ENCODE measurements at regions not wholly inside any gene's neighbourhood (a gene's known extent, or its start where the extent isn't known, plus 50 kb on each side); places are given as distances from the start of the nearest gene placed in this dataset.
"Not testable (repeated sequence)": the region's sequence is repeated elsewhere in the genome, so short reads cannot be mapped to it uniquely, and the experiment has no call there.

DNA sequence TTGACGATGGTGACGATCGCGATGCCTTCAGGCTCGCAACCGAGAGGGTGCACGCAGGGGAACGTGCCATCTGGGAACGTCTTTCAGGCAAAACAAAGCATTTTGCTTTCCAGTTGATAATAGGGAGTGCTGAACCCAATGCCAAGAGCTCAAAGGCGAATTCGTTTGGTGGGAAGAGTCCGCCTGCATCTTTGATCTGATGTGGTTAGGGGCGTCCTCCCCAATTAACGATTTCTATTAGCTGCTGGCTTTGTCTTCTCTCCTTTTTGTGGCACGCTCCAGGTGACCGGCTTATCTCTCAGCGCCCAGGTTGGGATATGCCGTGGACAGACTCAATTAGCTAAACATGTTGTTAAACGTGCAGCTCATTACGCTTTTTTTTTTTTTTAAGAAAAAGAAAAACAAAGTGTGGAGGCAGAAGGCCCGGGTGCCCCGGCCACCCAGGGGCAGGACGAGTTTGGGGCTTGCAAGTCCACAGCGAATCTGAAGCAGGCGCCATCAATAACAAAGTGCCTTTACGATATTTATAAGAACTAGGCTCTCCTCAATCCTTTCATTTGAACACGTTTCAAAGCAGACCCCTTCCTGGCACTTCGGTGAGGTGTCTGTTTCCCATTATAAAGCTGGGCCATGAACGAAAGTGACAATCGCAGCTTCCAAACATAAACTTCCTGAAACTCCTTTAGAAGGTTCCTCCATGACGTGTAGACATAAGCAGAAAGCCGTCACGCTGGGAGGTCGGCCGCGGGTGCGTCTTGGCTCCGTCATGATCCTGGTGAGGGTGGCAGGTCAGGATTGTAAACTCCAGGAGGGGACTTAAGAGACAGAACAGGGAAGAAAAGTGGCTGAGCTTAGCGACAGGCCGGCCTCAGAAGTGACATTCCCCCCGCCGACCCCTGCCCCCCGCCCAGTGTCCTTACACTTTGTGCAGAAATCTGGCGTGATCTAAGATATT is 155.3 kb downstream of the LAT start:
- DNase-seq = not testable (repeated sequence)

DNA sequence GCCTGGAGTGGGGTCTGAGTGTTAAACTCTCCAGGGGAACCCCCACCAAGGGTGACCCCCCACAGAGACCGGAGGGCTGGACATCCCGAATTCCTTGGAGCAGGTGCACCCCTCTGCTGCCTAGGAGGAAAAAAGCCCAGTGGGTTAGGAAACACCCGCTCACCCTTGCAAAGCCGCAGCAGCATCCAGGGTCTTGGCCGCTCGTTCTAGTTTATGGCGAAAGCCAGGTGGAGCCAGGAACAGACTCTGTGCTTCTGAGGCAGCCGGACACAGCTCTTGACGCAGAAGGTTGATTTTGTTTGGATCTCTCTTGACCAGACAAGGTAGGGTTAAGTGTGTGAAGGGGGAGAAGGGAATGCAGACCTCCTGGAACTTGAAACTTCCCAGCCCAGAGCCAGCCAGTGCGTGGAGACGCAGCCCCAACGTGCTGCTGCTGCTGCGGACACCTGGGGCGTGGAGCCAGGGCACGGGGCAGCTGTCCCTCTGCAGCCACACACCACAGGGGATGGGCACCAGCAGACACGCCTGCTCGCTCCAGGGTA is 154.5 kb downstream of the LAT start:
- DNase-seq = no peak

DNA sequence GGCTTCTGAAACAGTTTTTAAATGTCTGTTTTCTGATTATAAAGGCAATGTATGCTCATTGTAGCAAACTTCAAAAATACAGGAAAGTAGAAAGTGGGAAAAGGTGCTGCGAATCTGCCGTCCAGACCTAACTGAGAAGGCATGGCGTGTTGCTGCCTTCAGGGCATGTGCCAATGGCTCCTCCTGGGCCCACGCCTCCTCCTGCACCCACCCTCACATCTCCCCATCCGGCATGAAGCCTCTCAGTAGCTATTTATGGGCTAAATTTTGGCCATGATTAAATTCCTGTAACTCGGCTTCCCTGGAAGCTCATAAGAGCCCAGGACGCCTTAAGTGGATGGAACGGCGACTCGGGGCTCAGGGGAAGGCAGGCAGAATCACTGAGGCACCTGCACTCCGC is 153.8 kb downstream of the LAT start:
- not testable (repeated sequence) for DNase-seq

DNA sequence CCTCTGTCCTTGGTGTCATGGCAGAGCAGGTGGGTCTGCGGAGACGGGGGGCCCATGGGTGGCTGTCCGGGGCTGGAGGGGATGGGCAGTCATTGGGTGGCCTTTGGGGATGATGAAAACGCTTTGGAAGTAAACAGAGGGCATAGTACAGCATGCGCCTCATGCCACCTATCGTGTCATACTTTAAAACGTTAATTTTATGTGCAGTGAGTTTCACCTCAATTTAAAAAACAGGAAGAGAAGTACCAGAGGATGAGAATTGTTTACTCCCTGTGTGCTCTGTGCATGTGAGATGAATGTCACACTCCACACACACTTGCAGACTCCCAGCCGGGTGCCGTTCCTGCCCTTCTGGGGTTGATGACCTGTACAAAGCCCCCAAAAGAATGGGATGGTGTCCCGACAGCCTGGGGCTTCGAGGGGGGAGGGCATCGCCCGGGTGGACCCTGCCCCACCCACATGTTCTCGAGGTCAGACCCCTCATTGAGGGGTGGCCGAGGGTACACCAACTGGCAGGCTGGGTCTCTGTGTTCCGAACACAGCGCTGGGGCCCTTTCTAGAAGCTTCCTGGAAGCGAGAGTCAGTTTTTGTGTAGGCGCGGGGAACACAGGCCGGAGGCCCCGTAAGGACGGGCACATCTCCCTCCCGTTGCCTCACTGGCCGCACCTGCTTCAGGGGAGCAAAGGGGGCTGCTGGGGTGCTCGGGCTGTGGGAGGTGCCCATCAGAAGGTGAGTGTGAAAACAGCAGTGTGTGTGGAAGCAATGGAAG is 153.2 kb downstream of the LAT start:
- DNase-seq = not testable (repeated sequence)

DNA sequence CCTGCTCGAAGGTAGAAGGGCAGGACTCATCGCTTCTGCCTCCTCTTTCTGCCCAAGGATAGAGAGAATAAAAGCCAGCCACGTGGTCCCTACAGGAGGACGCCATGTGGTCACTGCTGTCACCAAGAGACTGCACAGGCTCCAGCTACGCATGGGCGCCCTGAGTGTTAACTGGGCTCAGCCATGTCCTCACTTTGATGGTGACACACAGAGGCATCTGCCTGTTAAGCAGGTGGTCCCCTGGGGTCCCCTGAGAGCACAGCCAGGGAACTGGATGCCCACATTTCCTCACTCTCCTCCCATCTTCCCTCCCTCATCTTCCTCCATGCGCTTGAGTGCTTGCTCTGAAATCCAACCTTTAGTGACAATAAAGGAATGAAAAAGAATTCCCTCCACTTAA is 152.6 kb downstream of the LAT start:
- not testable (repeated sequence) for DNase-seq

DNA sequence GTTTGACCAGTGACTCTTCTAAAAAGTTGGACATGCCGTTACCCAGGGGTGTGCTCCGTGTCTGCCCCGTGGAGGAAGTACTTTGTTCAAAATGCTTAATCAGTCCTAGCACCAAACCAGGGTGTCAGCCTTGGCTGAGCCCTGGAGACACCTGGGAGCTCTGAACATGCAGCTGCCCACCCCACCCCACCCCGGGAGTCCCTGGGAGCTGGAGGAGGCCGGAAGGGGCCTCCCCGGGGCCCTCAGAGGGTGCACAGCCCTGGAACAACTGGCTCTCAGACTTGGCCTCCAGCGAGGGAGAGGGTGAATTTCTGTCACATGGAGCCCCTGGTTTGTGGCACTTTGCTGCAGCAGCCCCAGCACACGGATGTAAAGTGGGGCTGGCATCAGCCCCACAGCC is 152.1 kb downstream of the LAT start:
- not testable (repeated sequence) for DNase-seq

DNA sequence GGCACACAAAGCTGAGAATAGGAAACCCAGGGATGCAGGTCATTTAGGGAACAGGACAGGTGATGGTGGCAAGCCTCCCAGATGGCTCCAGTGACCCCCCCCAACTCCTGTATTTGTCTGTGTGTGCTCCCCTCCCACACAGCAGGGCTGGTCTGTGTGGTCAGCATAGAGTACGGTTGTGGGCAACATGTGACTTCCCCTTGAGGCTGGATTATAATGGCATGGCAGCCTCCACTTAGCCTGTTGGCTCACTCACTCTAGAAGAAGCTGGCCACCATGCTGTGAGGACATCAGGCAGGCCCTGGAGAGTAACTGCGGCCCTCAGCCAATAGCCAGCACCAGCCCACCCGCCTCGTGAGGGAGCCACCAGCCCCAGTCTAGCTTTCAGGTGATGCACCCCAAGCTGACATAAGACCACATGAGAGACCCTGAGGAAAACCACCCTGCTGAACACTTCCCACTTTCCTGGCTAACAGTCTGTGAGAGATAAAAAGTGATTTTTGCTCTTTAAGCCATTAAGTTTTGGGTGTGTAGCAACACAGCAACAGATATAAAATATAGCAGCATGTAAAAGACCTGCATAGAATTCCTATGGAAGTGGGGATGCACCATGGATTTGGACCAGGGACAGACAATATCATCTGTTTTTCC is 151.3 kb downstream of the LAT start:
- not testable (repeated sequence) for DNase-seq

DNA sequence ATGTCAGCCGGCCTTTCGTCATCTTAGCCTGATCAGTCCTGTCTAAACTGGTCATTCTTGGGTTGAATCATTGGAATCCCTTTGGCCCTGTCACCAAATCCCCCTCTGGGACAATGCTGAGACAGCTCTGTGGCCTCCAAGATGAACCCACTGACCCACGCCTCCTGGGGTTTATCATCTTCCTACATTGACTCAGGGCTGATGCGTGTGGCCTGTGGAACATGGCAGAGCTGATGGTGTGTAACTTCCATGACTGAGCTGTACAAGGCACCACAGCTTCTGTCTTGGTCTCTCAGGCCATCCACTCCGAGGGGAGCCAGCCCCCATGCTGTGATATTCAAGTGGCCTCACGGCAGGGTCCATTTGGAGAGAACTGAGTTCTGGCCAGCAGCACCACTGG is 150.2 kb downstream of the LAT start:
- not testable (repeated sequence) for DNase-seq

DNA sequence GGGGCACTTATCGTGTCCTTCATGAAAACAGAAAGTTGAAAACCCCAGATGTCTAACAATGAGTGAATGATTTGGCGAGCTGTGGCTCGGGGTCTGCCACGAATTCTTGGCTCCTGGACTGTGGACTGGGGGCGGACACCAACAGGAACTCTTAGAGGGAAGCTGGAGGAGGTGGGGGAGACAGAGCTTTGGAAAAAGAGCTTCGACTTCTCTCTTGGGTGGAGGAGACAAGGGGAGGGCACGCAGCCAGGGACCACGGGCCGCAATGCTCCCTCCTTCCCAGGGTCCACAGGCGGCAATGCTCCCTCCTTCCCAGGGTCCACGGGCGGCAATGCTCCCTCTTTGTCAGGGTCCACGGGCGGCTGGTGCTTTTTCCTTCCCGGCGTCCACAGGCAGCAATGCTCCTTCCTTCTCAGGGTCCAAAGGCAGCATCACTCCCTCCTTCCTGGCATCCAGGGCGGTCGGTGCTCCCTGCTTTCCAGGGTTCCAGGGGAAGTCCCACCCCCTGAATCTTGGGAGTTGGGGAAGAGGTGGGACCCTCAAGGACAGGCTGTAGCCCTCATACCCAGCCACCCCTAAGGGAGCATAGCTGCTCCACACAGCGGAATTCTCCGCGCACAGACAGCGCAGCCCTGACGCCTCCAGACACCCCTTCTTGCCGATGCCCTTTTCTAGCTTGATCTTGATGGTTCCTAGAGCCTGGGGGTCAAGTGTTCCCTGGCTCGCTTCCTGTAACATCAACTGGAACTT is 149.0 kb downstream of the LAT start:
- DNase-seq = not testable (repeated sequence)

DNA sequence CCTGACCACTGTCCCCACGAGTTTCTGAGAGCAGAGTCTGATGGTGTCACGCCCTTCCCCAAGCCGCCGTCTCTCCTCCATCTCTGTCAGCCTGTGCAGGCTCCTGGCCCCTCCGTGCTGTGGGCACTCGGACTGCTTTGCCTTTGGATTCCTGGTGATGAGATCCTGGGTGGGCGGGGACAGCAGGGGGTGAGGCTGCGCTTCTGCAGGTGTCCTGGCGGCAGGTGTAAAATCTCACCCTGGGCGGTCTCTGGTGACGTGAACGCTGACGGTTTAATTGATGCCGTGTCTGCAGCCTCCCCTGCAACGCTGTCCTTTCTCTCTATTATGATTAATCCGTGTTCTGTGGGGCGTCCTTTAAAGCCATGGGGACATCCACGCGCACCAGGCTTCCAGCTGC is 148.0 kb downstream of the LAT start:
- not testable (repeated sequence) for DNase-seq

DNA sequence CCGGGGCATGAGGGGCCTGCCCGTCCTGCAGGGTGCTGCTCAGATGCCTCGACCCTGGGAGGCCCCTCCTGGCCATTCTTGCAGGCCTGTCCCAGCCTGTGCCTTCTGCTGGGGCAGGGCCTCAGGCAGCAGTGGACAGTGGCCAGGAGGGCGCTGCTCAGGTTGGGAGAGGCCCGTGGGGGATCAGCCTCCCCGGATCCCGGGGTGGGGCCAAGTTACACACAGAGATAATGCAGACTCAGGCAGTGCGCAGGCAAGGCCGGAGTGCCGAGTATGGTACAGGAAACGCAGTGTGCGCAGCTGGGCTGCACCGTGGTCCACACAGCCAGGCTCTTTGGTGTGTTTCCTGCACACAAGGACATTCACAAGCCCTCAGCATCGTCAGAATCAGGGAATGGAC is 147.6 kb downstream of the LAT start:
- not testable (repeated sequence) for DNase-seq

DNA sequence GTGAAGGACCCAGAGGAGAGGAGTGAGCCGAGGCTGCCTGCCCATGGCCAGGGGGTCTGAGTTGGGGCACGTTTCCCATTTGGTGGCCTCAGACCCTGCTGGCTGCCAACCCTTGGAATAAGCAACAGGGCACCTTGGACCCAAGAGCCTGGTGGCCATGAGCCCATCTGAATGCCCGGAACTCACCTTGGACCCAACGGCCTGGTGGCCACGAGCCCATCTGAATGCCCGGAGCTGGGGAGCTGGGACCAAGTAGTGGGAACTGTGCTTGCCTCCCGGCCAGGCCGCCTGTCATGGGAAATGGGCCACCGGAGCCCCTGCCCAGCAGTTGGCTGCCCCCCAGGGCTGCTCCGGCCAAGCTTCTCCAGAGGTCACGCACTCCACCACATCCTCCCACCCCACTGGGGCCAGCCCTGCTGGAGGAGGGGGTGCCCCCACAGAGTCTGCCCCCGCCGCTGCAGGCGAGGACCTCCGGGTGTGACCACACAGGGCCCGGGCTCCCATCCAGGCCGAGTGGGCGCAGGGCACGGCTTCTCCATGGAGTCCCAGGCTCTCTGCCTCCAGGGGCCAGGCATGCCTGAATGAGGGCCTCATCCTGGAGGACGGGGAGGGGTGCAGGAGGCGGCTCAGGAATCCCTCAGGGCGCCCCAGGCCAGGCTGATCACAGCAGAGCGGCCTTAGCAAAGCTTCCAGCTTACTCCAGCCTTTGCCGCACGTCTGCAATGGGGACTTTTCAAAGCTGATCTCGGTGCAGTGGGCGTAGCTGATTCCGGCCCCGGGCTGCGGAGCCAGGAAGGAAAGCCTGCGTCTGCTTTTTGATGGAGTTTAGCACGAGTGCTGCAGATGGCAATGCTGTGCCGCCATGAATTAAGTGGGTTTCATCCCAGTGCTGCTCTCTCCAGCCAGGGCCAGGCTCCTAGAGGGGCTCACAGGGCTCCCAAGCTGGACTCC is 146.3 kb downstream of the LAT start:
- DNase-seq = not testable (repeated sequence)

DNA sequence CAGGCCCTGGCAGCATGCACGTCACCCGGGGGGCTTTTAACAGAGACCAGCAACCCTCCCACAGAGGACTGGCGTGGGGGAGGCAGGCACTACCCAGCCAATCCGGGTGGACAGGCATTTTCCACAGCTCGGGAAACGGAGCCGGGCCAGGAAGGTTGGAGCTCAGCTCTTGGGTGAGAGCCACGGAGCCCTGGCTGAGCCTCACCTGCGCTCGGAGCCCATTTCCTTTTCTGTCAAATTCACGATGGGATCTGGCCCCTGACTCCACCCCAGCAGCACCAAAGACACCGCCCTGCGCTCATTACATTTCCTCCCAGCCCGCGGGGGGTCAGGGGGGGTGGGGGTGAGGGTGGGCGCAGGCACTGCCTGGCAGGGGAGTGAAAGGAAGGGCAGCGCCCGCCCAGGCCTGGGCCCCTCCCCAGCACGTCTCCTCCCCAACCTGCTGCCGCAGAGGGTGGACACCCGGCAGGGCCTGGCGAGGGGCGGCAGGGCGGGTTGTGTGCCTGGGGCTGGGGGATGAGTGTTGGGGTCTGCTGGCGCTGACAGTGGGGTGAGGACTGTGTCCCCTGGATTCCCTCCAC is 145.4 kb downstream of the LAT start:
- DNase-seq = not testable (repeated sequence)

DNA sequence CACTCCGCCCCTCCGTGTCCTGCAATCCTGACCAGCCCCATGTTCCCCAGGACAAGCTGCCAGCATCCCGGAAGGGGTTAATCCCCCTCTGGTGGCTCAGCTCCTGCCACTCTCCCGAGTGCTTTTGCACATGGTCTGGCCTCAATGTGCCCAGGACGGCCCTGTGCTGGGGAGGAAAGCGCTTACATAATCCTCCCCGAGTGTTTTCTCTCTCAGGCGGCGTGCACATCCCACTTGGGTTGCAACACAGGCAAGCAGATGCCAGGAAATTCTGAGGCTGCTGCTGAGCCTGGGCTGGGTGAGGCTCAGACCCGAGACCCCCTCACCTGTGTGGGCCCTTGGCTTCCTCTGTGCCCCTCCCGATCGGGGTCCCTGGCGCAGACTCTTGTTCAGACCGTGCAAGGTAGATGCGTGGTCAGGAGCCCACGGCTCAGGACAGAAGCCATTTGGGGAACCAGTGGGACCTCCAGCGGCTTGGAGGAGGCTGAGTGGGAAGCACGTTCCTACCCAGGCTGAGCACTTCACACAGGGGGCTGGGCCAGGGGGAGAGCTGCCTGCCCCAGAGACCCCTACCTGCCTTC is 144.7 kb downstream of the LAT start:
- DNase-seq = not testable (repeated sequence)

DNA sequence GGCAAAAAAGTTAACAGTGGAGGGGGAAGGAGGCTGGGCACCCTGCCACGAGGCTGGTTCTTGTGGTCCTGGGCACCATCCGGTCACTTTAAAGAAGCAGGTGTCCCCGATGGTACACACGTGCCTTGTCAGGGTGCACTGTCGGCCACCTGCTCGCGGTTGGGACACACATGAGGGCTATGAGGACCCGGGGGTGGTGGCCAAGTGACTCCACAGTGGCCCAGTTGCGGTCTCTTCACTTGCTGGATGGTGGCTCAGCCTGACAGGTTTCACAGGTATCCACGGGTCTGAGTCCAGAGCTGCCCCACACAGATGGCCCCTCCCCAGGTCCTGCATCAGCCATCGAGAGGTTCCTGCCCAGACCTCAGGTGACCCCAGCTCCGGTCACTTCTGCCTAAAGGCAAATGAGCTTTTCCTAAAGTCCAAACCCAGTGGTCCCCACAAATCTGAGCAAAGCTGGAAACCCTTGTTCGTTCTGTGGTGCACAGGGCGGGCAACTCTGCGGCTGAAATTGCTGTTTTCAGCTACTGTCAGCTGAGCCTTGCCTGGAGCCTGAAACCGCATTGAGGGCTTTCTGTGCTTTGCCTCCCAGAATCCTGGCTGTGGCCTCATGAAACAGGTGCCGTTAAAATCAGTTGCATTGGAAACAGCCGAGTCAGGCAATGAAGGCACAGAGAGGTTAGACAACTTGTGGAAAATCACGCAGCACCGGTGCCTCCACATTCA is 144.0 kb downstream of the LAT start:
- not testable (repeated sequence) for DNase-seq

DNA sequence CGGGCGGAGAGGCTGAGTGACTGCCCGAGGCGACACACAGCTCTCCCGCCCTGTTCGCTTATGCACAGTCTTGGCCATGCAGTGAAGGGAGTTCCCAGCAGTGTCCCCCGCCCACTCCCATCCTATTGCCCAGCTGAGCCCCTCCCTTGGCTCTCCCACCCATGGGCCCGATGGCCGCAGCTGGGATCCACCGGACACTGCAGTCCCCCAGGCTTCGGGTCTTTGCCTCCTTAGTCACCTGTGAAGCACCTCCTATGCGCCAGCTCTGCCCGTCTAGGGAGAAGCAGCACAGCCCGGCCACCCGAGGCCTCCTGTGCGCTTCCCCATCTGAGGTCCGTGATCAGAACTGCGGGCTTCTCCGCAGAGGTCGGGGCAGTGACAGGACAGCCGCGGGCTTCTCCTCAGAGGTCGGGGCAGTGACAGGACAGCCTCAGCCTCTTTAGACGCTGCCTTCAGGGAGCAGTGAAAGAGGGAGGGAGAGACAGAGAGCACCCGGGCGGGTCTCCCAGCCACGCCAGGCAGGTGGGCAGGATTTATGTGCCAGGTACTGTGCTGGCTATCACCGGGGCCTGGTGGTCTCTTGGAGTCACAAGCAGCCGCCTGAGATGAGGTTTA is 143.1 kb downstream of the LAT start:
- DNase-seq = not testable (repeated sequence)

DNA sequence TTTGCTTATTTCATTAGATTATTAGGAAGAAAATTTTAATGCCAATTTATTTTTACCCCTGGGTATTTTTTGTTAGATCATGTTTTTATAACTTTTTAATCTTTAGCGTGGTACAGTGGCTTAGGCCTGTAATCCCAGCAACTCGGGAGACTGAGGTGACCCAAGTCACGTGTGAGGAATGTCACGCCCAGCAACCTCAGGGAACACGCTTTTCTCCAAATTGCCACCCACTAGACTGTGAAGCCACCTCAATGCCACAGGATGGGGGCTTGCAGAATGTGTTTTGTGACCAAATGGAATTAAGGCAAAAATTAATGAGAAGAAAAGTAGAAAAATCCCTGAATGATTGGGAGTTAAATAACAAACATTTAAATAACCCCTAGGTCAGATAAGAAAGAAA is 141.8 kb downstream of the LAT start:
- no peak for DNase-seq

DNA sequence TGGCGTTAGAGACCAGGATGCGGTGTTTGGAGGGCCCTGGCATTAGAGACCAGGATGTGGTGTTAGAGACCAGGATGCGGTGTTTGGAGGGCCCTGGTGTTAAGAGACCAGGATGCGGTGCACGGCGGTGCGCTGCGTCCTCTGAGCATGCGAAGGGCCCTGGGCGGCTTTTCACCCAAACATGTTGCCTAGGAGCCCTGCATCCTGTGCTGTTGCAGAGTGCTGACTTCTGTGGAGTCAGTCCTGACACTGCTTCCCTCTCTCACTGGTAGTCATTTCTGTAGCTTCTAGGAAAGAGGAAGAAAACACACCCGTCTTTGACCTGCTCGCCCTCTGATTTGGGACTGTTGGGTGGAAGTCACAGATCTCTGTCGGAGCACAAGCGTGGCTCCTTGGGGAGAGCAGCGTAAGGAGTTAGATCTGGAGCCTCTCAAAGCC is 141.2 kb downstream of the LAT start:
- DNase-seq = no peak

DNA sequence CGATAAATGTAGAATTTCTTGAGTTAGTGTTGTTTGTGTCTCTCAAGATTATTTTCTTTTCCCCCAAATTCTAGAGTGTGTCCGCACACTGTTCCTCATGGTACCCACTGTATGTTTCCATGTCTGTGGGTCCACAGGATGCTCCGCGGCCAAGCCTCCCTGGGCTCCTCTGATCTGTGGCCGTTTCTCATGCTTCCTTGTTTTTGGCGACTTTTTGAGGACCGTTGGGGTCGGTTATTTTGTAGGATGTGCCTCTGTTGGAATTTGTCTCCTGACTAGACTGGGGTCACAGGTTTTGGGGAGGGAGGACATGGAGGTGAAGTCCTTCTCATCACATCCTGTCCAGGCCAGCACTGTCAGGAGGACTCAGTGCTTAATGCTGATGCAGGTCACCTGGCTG is 140.0 kb downstream of the LAT start:
- DNase-seq = no peak
